IMR-90 (cell line): ENCODE measurements at regions not wholly inside any gene's neighbourhood (a gene's known extent, or its start where the extent isn't known, plus 50 kb on each side); places are given as distances from the start of the nearest gene placed in this dataset.

ENCODE experiments used
- ATAC-seq: fragments of 200-7000 bp; cut with Tn5 transposase; 2 replicates; pipeline ENCODE4 v1.9.1; 2020; ENCODE audit warnings: low read depth, mild to moderate bottlenecking, moderate library complexity
- BruUV-seq: library from RNA; stranded (reverse); fragments of 400-500 nt; replicated peaks from 2 replicates; lab custom pipeline; 2021; lab: Mats Ljungman, UMichigan
- CTCF ChIA-PET: fragments of 300-600 bp; formaldehyde crosslinking; extraction: SDS; loops from one replicate; lab custom pipeline; 2021; ENCODE audit warnings: antibody characterized with exemption; lab: Yijun Ruan, JAX
- POLR2A ChIA-PET: fragments of 300-600 bp; sonication (Branson Sonifier 250); formaldehyde crosslinking; loops from one replicate; lab custom pipeline; 2022; ENCODE audit warnings: antibody characterized with exemption; ENCODE audit not compliant: unreplicated experiment; lab: Charles Lee
- DNase-seq: peaks from one replicate; pipeline ENCODE4 v3.0.0; 2013
- H2AFZ ChIP-seq: replicated peaks from 2 replicates; pipeline ENCODE3; 2013; ENCODE audit warnings: low read length, mild to moderate bottlenecking; ENCODE audit not compliant: poor library complexity
- H2AK5ac ChIP-seq: 2 replicates; pipeline ENCODE4 v1.6.1; 2013; ENCODE audit warnings: low read depth, low read length, inconsistent platforms
- H2AK9ac ChIP-seq: replicated peaks from 2 replicates; pipeline ENCODE3; 2013; ENCODE audit warnings: mild to moderate bottlenecking, low read depth, low read length, moderate library complexity; ENCODE audit not compliant: poor library complexity
- H2BK120ac ChIP-seq: 2 replicates; pipeline ENCODE4 v1.6.1; 2013; ENCODE audit warnings: low read depth, low read length, inconsistent platforms
- H2BK15ac ChIP-seq: 3 replicates; pipeline ENCODE4 v1.6.1; 2013; ENCODE audit warnings: low read depth, low read length, inconsistent platforms
- H2BK20ac ChIP-seq: 2 replicates; pipeline ENCODE4 v1.6.1; 2013; ENCODE audit warnings: low read depth, mild to moderate bottlenecking, inconsistent platforms, low read length, moderate library complexity
- H2BK5ac ChIP-seq: 2 replicates; pipeline ENCODE4 v1.6.1; 2013; ENCODE audit warnings: mild to moderate bottlenecking, low read depth, low read length, inconsistent platforms; ENCODE audit not compliant: poor library complexity, severe bottlenecking
- H3K14ac ChIP-seq: replicated peaks from 2 replicates; pipeline ENCODE4 v1.6.1; 2013; ENCODE audit warnings: low read depth, low read length, inconsistent platforms
- H3K18ac ChIP-seq: 2 replicates; pipeline ENCODE4 v1.6.1; 2013; ENCODE audit warnings: low read depth, low read length, control low read depth
- H3K23ac ChIP-seq: 2 replicates; pipeline ENCODE4 v1.6.1; 2013; ENCODE audit warnings: low read depth, low read length, inconsistent platforms
- H3K27ac ChIP-seq: 2 replicates; pipeline ENCODE4 v1.5.1; 2013; ENCODE audit warnings: mild to moderate bottlenecking, control low read depth, low read length; ENCODE audit not compliant: insufficient read depth
- H3K27me3 ChIP-seq: 2 replicates; pipeline ENCODE4 v1.6.1; 2013; ENCODE audit warnings: low read length; ENCODE audit not compliant: control insufficient read depth, insufficient read depth
- H3K36me3 ChIP-seq: 2 replicates; pipeline ENCODE4 v1.6.1; 2013; ENCODE audit warnings: low read length, mixed read lengths; ENCODE audit not compliant: control insufficient read depth, insufficient read depth
- H3K4ac ChIP-seq: 2 replicates; pipeline ENCODE4 v1.6.1; 2013; ENCODE audit warnings: low read depth, low read length, inconsistent platforms
- H3K4me1 ChIP-seq: 2 replicates; pipeline ENCODE4 v1.6.1; 2013; ENCODE audit warnings: low read length, mixed read lengths; ENCODE audit not compliant: control insufficient read depth, insufficient read depth
- H3K4me2 ChIP-seq: 2 replicates; pipeline ENCODE4 v1.6.1; 2013; ENCODE audit warnings: low read depth, mild to moderate bottlenecking, control low read depth, low read length, moderate library complexity
- H3K4me3 ChIP-seq: 2 replicates; pipeline ENCODE4 v1.5.1; 2013; ENCODE audit warnings: low read depth, mild to moderate bottlenecking, control low read depth, low read length, moderate library complexity; ENCODE audit not compliant: insufficient read depth
- H3K56ac ChIP-seq: 2 replicates; pipeline ENCODE4 v1.6.1; 2013; ENCODE audit warnings: low read length, inconsistent platforms; ENCODE audit not compliant: insufficient read depth; ENCODE audit errors: extremely low read depth
- H3K79me1 ChIP-seq, 2 experiments: 2 replicates each; pipeline ENCODE4 v1.6.1; 2013; ENCODE audit warnings: low read length in 2 of 2, inconsistent platforms in 1 of 2, low read depth in 1 of 2
- H3K9ac ChIP-seq: 2 replicates; pipeline ENCODE4 v1.6.1; 2013; ENCODE audit warnings: low read depth, low read length, control low read depth
- H3K9me1 ChIP-seq: 2 replicates; pipeline ENCODE4 v1.6.1; 2013; ENCODE audit warnings: low read length, inconsistent platforms; ENCODE audit not compliant: insufficient read depth
- H3K9me3 ChIP-seq: 2 replicates; pipeline ENCODE4 v1.6.1; 2013; ENCODE audit warnings: low read length; ENCODE audit not compliant: control insufficient read depth, insufficient read depth
- H4K20me1 ChIP-seq: 2 replicates; pipeline ENCODE4 v1.6.1; 2013; ENCODE audit warnings: low read length, inconsistent platforms; ENCODE audit not compliant: insufficient read depth
- H4K5ac ChIP-seq: 2 replicates; pipeline ENCODE4 v1.6.1; 2013; ENCODE audit warnings: mild to moderate bottlenecking, low read depth, low read length, control low read depth
- H4K8ac ChIP-seq, 2 experiments: 2 replicates each; pipeline ENCODE4 v1.6.1; 2013; ENCODE audit warnings: low read depth in 2 of 2, low read length in 2 of 2, control low read depth in 1 of 2, inconsistent platforms in 1 of 2
- H4K91ac ChIP-seq: 2 replicates; pipeline ENCODE4 v1.6.1; 2013; ENCODE audit warnings: low read depth, low read length, inconsistent platforms; ENCODE audit not compliant: insufficient read depth
- BHLHE40 ChIP-seq: fragments of 150-350 bp; IDR thresholded peaks from 2 replicates; pipeline ENCODE4 v1.6.1; 2016; ENCODE audit warnings: mild to moderate bottlenecking, low read depth, low read length
- CEBPB ChIP-seq: IDR thresholded peaks from 2 replicates; pipeline ENCODE4 v1.6.1; 2012; ENCODE audit warnings: low read depth, low read length, improper control_type of control experiment
- CHD1 ChIP-seq: IDR thresholded peaks from 2 replicates; pipeline ENCODE4 v1.6.1; 2012; ENCODE audit warnings: low read depth, low read length, improper control_type of control experiment
- CTCF ChIP-seq: conservative IDR thresholded peaks from 2 replicates; pipeline ENCODE4 v1.5.1; 2012; ENCODE audit warnings: mild to moderate bottlenecking, low read depth, low read length, improper control_type of control experiment
- ELK1 ChIP-seq: fragments of 150-350 bp; IDR thresholded peaks from 2 replicates; pipeline ENCODE4 v1.6.1; 2016; ENCODE audit warnings: low read depth, mild to moderate bottlenecking, low read length, moderate library complexity, borderline replicate concordance
- FOS ChIP-seq: fragments of 150-350 bp; IDR thresholded peaks from 2 replicates; pipeline ENCODE4 v1.6.1; 2016; ENCODE audit warnings: low read depth, low read length
- MAFK ChIP-seq: IDR thresholded peaks from 2 replicates; pipeline ENCODE4 v1.6.1; 2012; ENCODE audit warnings: low read depth, low read length, improper control_type of control experiment
- MAZ ChIP-seq: IDR thresholded peaks from 2 replicates; pipeline ENCODE4 v1.6.1; 2012; ENCODE audit warnings: low read depth, mild to moderate bottlenecking, low read length, improper control_type of control experiment, moderate library complexity, borderline replicate concordance
- MXI1 ChIP-seq: IDR thresholded peaks from 2 replicates; pipeline ENCODE4 v1.6.1; 2012; ENCODE audit warnings: low read depth, mild to moderate bottlenecking, low read length, moderate library complexity, borderline replicate concordance
- NFE2L2 ChIP-seq: fragments of 150-350 bp; IDR thresholded peaks from 2 replicates; pipeline ENCODE4 v1.6.1; 2016; ENCODE audit warnings: low read depth, mild to moderate bottlenecking, low read length
- POLR2A ChIP-seq: IDR thresholded peaks from 2 replicates; pipeline ENCODE4 v1.6.1; 2012; ENCODE audit warnings: mild to moderate bottlenecking, low read depth, low read length
- RAD21 ChIP-seq: IDR thresholded peaks from 2 replicates; pipeline ENCODE4 v1.6.1; 2012; ENCODE audit warnings: low read length, improper control_type of control experiment
- RCOR1 ChIP-seq: IDR thresholded peaks from 2 replicates; pipeline ENCODE4 v1.6.1; 2012; ENCODE audit warnings: mild to moderate bottlenecking, low read length, improper control_type of control experiment; ENCODE audit not compliant: insufficient replicate concordance
- RFX5 ChIP-seq: IDR thresholded peaks from 2 replicates; pipeline ENCODE4 v1.8.0; 2012; ENCODE audit warnings: low read depth, mild to moderate bottlenecking, low read length, moderate library complexity
- SMC3 ChIP-seq: fragments of 150-350 bp; IDR thresholded peaks from 2 replicates; pipeline ENCODE4 v1.6.1; 2016; ENCODE audit warnings: low read depth, mild to moderate bottlenecking, antibody characterized with exemption, low read length, moderate library complexity
- USF2 ChIP-seq: fragments of 150-350 bp; IDR thresholded peaks from 2 replicates; pipeline ENCODE4 v1.6.1; 2017; ENCODE audit warnings: mild to moderate bottlenecking, antibody characterized with exemption, low read length, low read depth
- WGBS, 2 experiments: methylation state at CpG; one replicate each; pipeline versions ENCODE4 v1.1.5 to v1.1.7; 2013; ENCODE audit warnings: missing lambda C conversion rate in 2 of 2; ENCODE audit not compliant: insufficient read length in 1 of 2; ENCODE audit errors: extremely low coverage in 2 of 2; 5-methylcytosine and 5-hydroxymethylcytosine counted together
- dilution Hi-C: fragments of 300-500 bp; cut with HindIII; formaldehyde crosslinking; loops from one replicate; pipeline ENCODE4 v1.14.3; 2018; ENCODE audit warnings: low sequenced_read_pairs; ENCODE audit not compliant: unreplicated experiment
- in situ Hi-C: fragments of 300-500 bp; cut with MboI; formaldehyde crosslinking; loops from 3 replicates; pipeline ENCODE4 v1.14.3; 2019; ENCODE audit warnings: low sequenced_read_pairs, inconsistent platforms, mixed read lengths
- intact Hi-C: fragments of 100-400 bp; cut with micrococcal nuclease; formaldehyde crosslinking; loops from 2 replicates; pipeline ENCODE4 v1.10.0; 2022

GRCh38 chr1:73874806-73875205 is 323.2 kb downstream of the LRRIQ3 start:
- Histone ChIP-seq H3K4me2 (no peak overlapping the region), H3K23ac (no peak overlapping the region), H3K9me1 (no peaks in the 10 kb centered on the region), H3K9ac (no peak overlapping the region), H3K4ac (no peak overlapping the region), H4K8ac (no peak overlapping the region), H2BK20ac (no peak overlapping the region), H3K36me3 (no peaks in the 10 kb centered on the region), H3K27ac (no peak overlapping the region), H3K4me1 (no peaks in the 10 kb centered on the region), H2AK5ac (no peak overlapping the region), H3K4me3 (no peak overlapping the region), H3K27me3 (no peaks in the 10 kb centered on the region), H2BK120ac (no peak overlapping the region), H4K20me1 (no peaks in the 10 kb centered on the region), H3K18ac (no peak overlapping the region), H2AK9ac (no peak overlapping the region), H4K91ac (no peak overlapping the region), H2AFZ (no peak overlapping the region), H3K14ac (no peak overlapping the region), H4K5ac (no peak overlapping the region), H3K9me3 (peaks cover 7% of the 10 kb centered on the region), H2BK15ac (no peak overlapping the region), H2BK5ac (no peak overlapping the region), H3K56ac (no peak overlapping the region), H3K79me1 (no peaks in the 10 kb centered on the region)
- no TSS peak for BruUV-seq
- ChIA-PET POLR2A (no interaction called here), CTCF (no interaction called here)
- no peak for ATAC-seq
- no peak for DNase-seq
- dilution Hi-C loops (no loop called here), intact Hi-C loops (no loop called here), in situ Hi-C loops (no loop called here)
- TF ChIP-seq MAZ, result no peak
- TF ChIP-seq POLR2A, result no peak
- TF ChIP-seq RCOR1, result no peak
- no peak for TF ChIP-seq CTCF
- no peak for TF ChIP-seq SMC3
- TF ChIP-seq CEBPB, result no peak
- no peak for TF ChIP-seq USF2
- no peak for TF ChIP-seq ELK1
- TF ChIP-seq FOS, result no peak
- no peak for TF ChIP-seq RFX5
- TF ChIP-seq CHD1, result no peak
- no peak for TF ChIP-seq RAD21
- TF ChIP-seq MXI1, result no peak
- TF ChIP-seq BHLHE40, result no peak
- no peak for TF ChIP-seq NFE2L2
- TF ChIP-seq MAFK, result no peak
- no CpG with 5 or more reads among the region's 1 CpG for WGBS, 2 experiments
